AG09309 (cell line): ENCODE measurements at regions not wholly inside any gene's neighbourhood (a gene's known extent, or its start where the extent isn't known, plus 50 kb on each side); places are given as distances from the start of the nearest gene placed in this dataset.
"Not testable (repeated sequence)": the region's sequence is repeated elsewhere in the genome, so short reads cannot be mapped to it uniquely, and the experiment has no call there.

ENCODE experiments used
- DNase-seq: peaks from one replicate; pipeline ENCODE4 v3.0.0-alpha.2; 2010; ENCODE audit warnings: low read depth
- H3K4me3 ChIP-seq: 2 replicates; pipeline ENCODE4 v1.5.1; 2011; ENCODE audit warnings: mild to moderate bottlenecking, low read depth, low read length, moderate library complexity; ENCODE audit not compliant: control insufficient read depth
- CTCF ChIP-seq: IDR thresholded peaks from 2 replicates; pipeline ENCODE4 v1.5.1; 2011; ENCODE audit warnings: mild to moderate bottlenecking, low read depth, low read length, inconsistent platforms; ENCODE audit not compliant: insufficient read depth, control insufficient read depth; ENCODE audit errors: missing control alignments

GRCh38 chr16:52743707-52744106 is 196.8 kb upstream of the TOX3 start:
- TF ChIP-seq CTCF, result no peak
- DNase-seq, result no peak
- H3K4me3 ChIP-seq, result no peak overlapping the region

GRCh38 chr16:52742608-52743170 is 195.7 kb upstream of the TOX3 start:
- no peak overlapping the region for H3K4me3 ChIP-seq
- no peak for DNase-seq
- no peak for TF ChIP-seq CTCF

- H3K4me3 ChIP-seq, result no peak overlapping the region
- no peak for TF ChIP-seq CTCF
- DNase-seq, result no peak
Measured at GRCh38 chr16:52742052-52742451, 195.1 kb upstream of the TOX3 start.

GRCh38 chr16:52741351-52741750 is 194.4 kb upstream of the TOX3 start:
- H3K4me3 ChIP-seq, result no peak overlapping the region
- no peak for TF ChIP-seq CTCF
- no peak for DNase-seq

- no peak for DNase-seq
- no peak overlapping the region for H3K4me3 ChIP-seq
- TF ChIP-seq CTCF, result no peak
Measured at GRCh38 chr16:52740766-52741165, 193.8 kb upstream of the TOX3 start.

- TF ChIP-seq CTCF, result no peak
- no peak for DNase-seq
- H3K4me3 ChIP-seq, result no peak overlapping the region
Measured at GRCh38 chr16:52740333-52740732, 193.4 kb upstream of the TOX3 start.

GRCh38 chr16:52738992-52739391 is 192.0 kb upstream of the TOX3 start:
- not testable (repeated sequence) for H3K4me3 ChIP-seq, DNase-seq
